Adrenal gland (tissue), 5 donors: ENCODE measurements at regions not wholly inside any gene's neighbourhood (a gene's known extent, or its start where the extent isn't known, plus 50 kb on each side); places are given as distances from the start of the nearest gene placed in this dataset.

Source experiments
- CTCF ChIP-seq, 6 experiments: fragments of 450-650 bp in 4 of 6; fragments of 200-600 bp in 2 of 6; sonication (generic) in 1 of 6; IDR thresholded peaks; 1 replicate in 5 of 6; 2 replicates in 1 of 6; pipeline versions ENCODE4 v1.5.1 to v1.8.0; 2016 to 2021; ENCODE audit warnings: antibody characterized with exemption in 6 of 6, mild to moderate bottlenecking in 2 of 6, moderate library complexity in 1 of 6
- POLR2A ChIP-seq, 2 donors: fragments of 450-650 bp; IDR thresholded peaks; one replicate each; pipeline ENCODE4 v1.6.1; 2017; ENCODE audit warnings: antibody characterized with exemption in 2 of 2, mild to moderate bottlenecking in 2 of 2, moderate library complexity in 1 of 2
- donor health status: DM: no; HTN: no; CAD: no.

GRCh38 chr5:68115584-68115983 lies 100.0 kb upstream of the PIK3R1 start:
- TF ChIP-seq CTCF (IDR thresholded peaks at IDR 0.05) (no peak), POLR2A (IDR thresholded peaks at IDR 0.05) (no peak)
